K562 (cell line): ENCODE measurements at regions not wholly inside any gene's neighbourhood (a gene's known extent, or its start where the extent isn't known, plus 50 kb on each side); places are given as distances from the start of the nearest gene placed in this dataset.

Experiments
- DIDO1 ChIP-seq: fragments of 450-650 bp; IDR thresholded peaks from 2 replicates; pipeline ENCODE4 v1.6.1; 2016; ENCODE audit warnings: low read depth, missing biosample characterization, missing genetic modification characterization
- GABPB1 ChIP-seq: sonication (generic); formaldehyde crosslinking; IDR thresholded peaks from 2 replicates; pipeline ENCODE4 v1.8.0; 2022; ENCODE audit warnings: mild to moderate bottlenecking, missing genetic modification reagents
- MGA ChIP-seq: fragments of 450-650 bp; IDR thresholded peaks from 2 replicates; pipeline ENCODE4 v1.6.1; 2016; ENCODE audit warnings: mild to moderate bottlenecking, moderate library complexity
- NR2C2 ChIP-seq, 2 experiments: fragments of 200-800 bp in 1 of 2; sonication (Bioruptor generic) in 1 of 2; sonication (generic) in 1 of 2; formaldehyde crosslinking in 1 of 2; IDR thresholded peaks; 2 replicates each; pipeline versions ENCODE4 v1.6.1 to v1.8.0; 2016 to 2022; ENCODE audit warnings: mild to moderate bottlenecking in 1 of 2, missing compliant biosample characterization in 1 of 2, missing genetic modification characterization in 1 of 2, missing genetic modification reagents in 1 of 2
- STAT5A ChIP-seq: IDR thresholded peaks from 2 replicates; pipeline ENCODE4 v1.6.1; 2012; ENCODE audit warnings: low read length, inconsistent platforms, borderline replicate concordance
- TSHZ1 ChIP-seq: fragments of 250-450 bp; sonication (Bioruptor Pico); IDR thresholded peaks from 2 replicates; pipeline ENCODE4 v1.4.0; 2020; ENCODE audit warnings: mild to moderate bottlenecking, moderate library complexity
- ZNF12 ChIP-seq: sonication (generic); formaldehyde crosslinking; IDR thresholded peaks from 2 replicates; pipeline ENCODE4 v1.4.0; 2020; ENCODE audit warnings: mild to moderate bottlenecking, missing genetic modification reagents
- ZNF347 ChIP-seq: fragments of 450-650 bp; formaldehyde crosslinking; IDR thresholded peaks from 2 replicates; pipeline ENCODE4 v1.4.0; 2020; ENCODE audit warnings: low read depth, mild to moderate bottlenecking, moderate library complexity
- ZNF512 ChIP-seq: IDR thresholded peaks from 2 replicates; pipeline ENCODE4 v1.6.1; 2016; ENCODE audit warnings: missing genetic modification characterization, missing compliant biosample characterization

- TF ChIP-seq MGA: no peak
- TF ChIP-seq DIDO1: no peak
- TF ChIP-seq ZNF12 (CRISPR knock-in tag): no peak
- no peak for TF ChIP-seq ZNF347 (CRISPR knock-in tag)
- no peak for TF ChIP-seq STAT5A
- no peak for TF ChIP-seq GABPB1 (CRISPR knock-in tag)
- no peak for TF ChIP-seq ZNF512 (tag)
- TF ChIP-seq TSHZ1 (CRISPR knock-in tag): no peak
- TF ChIP-seq NR2C2 (CRISPR knock-in tag; IDR thresholded peaks at IDR 0.05): no peak
- TF ChIP-seq NR2C2 (tag; IDR thresholded peaks at IDR 0.05): no peak
Measured at GRCh38 chr7:68623030-68623429, 975.2 kb upstream of the AUTS2 start (continued).
